ENCODE measurements at regions not wholly inside any gene's neighbourhood (a gene's known extent, or its start where the extent isn't known, plus 50 kb on each side); places are given as distances from the start of the nearest gene placed in this dataset.
"Not testable (repeated sequence)": the region's sequence is repeated elsewhere in the genome, so short reads cannot be mapped to it uniquely, and the experiment has no call there.

- DNase-seq (ENCODE audit: low read depth in 2 of 2, low spot score in 1 of 2): no peak
These were observed 202.1 kb upstream of the MYL2 start for GRCh38 chr12:111122458-111122878.

DNA sequence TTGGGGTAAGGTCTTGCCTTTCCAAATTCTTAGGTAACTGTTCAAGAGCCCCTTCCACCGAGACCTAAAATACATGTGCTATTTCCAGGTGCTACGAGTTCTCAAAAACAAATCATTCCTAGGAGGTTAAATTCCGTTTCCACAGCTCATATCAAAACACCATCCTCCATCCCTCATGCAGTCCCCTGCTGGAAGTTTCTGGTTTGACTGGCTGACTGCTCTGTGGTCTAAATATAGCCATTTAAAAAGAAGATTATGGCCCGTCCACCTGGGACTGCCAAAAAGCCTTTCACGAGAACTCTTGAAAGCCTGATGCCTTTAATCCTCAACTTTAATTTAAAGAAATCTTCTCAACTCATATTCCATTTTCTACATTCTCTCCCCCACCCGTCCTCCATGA, 201.5 kb upstream of the MYL2 start:
- no peak for DNase-seq (ENCODE audit: low read depth in 2 of 2, low spot score in 1 of 2)

- no peak for DNase-seq (ENCODE audit: low read depth in 2 of 2, low spot score in 1 of 2)
These were observed 200.2 kb upstream of the MYL2 start for GRCh38 chr12:111120578-111120977.

DNA sequence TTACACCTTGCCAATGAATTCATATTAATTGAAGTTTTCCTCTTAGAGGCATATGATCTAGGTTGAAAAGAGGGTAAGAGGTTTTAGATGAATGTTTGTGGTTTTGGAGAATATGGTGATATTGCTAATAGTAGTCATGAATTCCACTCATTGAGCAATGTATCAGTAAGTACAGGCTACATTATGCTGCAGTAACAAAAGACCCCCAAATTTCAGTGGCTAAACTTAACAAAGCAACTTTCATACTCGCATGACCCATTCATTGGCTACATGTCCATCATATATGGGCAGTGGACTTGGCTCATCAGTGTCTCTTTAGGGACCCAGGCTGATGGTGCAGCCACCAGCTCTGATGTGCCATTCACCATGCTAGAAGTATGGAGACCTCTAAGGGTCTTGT, 196.6 kb upstream of the MYL2 start:
- DNase-seq (ENCODE audit: low read depth in 2 of 2, low spot score in 1 of 2): no peak

- not testable (repeated sequence) for DNase-seq (ENCODE audit: low read depth in 2 of 2, low spot score in 1 of 2)
These were observed 192.9 kb upstream of the MYL2 start for GRCh38 chr12:111113313-111113712.

DNA sequence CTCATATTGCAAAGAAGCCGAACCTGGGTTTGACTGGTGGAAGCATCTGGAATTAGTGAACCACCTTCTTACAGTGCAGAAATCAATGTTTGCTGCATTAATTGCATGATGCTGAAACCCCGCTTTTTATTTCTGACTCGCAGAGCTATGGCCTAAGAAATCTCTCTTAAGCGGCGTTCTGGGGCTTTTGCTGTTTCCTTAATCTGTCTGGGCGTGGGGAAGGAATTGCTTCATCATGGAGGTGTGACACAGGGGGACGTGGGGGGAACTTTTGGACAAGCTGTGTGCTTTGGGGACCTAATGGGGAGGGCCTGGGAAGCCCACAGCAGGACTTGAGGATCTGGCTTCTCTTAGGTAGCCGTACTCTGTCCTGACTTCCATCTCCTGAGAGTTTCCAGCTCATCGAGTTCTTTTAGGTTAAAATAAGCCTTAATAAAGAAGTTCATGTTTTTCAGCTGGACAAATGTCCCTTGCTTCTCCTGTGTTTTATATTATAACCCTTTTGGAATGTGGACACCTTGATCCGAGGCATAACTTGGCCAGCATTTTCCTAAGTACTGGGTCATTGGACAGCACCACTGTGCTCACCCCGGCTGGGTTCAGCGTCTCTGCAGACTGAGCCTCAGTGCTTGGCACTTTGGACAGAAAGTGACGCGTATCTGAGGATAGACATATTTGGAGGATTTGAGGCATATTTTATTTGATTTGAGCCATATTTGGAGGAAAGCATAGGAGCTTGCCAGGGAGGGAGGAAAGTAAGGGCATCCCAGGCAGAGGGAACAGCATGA, 192.1 kb upstream of the MYL2 start:
- DNase-seq (ENCODE audit: low read depth in 2 of 2, low spot score in 1 of 2): no peak

GRCh38 chr12:111111681-111112080, 191.3 kb upstream of the MYL2 start:
- no peak for DNase-seq (ENCODE audit: low read depth in 2 of 2, low spot score in 1 of 2)

GRCh38 chr12:111110556-111110955, 190.2 kb upstream of the MYL2 start:
- no peak for DNase-seq (ENCODE audit: low read depth in 2 of 2, low spot score in 1 of 2)

GRCh38 chr12:111108726-111109125, 188.3 kb upstream of the MYL2 start:
- DNase-seq (ENCODE audit: low read depth in 2 of 2, low spot score in 1 of 2): no peak

DNA sequence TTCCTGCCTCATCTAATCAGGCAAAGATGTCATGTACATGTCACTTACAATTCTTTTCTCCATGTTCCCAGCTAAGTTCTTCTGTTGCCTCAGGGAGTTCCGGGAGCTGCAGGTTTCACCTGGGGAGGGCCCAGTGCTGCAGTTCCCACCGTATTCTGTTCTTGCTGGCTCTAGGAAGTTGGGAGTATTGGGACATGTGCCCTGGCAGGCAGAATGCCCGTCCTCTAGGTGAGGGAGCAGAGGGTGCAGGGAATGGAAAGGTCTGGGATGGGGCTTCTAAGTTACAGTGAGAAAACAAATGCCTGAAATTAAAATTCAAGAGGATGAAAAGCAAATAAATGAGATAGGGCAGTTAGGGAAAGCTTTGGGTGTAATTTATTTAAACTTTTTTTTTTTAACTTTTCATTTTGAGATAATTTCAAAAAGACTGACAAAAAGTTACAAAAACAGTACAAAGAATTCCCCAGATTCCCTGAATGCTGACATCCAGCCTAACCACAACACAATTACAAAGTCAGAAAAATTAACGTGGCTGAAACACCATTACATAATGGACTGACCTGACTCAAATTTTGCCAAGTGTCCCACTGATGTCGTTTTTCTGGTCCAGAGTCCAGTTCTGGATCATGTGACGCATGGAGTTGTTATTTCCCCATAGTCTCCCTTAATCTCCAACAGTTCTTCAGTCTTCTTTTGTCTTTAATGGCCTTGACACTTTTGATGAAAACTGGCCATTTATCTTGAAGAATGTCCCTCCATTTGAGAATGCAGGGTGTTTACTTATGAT, 187.2 kb upstream of the MYL2 start:
- no peak for DNase-seq (ENCODE audit: low read depth in 2 of 2, low spot score in 1 of 2)

DNA sequence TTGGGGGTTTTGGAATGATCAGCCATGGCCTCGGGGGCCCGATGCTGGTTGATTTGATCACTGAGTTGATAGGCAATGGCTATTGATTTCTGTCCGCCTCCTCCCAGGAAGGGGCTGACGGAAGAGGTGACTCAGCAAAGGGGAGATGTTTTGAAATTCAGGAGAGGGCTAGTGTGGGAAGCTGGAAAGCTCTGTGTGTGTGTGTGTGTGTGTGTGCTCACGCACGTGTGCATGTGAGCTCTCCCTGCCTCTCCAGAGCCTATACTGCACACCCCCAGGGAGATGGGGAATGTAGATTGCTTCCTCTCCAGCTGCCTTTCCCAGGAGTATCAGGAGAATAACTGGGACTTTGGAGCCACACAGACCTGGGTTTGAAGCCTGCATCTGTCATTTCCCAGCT, 184.9 kb upstream of the MYL2 start:
- DNase-seq (ENCODE audit: low read depth in 2 of 2, low spot score in 1 of 2): no peak

DNA sequence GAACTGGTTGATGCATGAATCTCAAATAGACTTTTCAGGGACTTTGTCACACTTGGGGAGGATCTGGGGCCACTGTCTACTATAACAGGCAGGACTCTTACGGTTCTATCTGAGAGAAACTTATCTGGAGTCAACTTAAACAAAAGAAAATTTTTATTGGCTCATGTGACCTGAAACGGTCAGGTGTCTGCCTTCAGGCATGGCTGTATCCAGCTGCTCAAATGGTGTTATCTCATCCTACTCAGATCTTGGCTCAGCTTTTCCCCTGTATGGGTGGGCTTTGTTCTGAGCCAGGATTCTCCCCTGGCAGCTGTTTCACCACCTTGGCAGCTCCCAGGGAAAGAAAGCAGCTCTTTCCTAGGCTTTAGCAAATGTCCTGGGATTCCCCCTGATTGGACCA, 183.2 kb upstream of the MYL2 start:
- DNase-seq (ENCODE audit: low read depth in 2 of 2, low spot score in 1 of 2): no peak

GRCh38 chr12:111102102-111102739, 181.8 kb upstream of the MYL2 start:
- DNase-seq (ENCODE audit: low read depth in 2 of 2, low spot score in 1 of 2): no peak

- DNase-seq (ENCODE audit: low read depth in 2 of 2, low spot score in 1 of 2): no peak
These were observed 180.6 kb upstream of the MYL2 start for GRCh38 chr12:111101003-111101402.

DNA sequence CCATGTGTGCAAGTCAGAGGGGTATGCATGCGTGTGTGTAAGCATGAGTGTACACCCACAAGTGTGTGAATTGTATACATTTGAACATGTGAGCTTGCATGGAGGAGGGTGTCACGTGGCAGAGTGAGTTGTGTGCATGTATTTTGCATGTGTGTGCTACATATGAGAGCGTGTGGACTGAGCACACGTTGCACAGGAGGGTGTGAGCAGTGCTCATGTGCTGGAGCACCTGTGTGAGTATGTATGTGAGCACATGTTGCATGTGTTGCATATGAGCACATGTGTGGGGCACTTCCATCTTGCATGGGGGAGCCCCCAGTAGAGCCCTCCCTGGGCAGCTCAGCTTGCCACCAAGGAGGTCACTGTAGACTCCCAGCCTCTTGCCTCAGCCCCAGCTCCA, 180.2 kb upstream of the MYL2 start:
- DNase-seq (ENCODE audit: low read depth in 2 of 2, low spot score in 1 of 2): no peak

DNA sequence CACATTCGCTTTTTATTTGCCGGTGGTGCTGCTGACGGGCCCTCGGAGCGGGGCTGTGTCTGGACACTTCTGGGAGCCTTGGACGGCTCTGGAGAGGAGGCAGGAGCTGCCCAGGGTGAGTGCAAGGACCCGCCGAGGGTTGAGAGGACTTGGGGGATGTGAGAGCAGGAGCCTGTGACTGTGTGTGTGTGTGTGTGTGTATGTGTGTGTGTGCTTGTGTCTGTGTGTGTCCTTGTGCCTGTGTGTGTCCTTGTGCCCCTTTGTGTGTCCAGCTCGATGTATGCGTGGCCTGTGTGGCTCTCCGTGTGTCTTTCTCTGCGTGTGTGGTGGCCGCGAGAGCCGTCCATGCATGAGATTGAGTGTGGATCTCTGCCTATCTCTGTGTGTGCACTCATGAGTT, 179.6 kb upstream of the MYL2 start:
- DNase-seq (ENCODE audit: low read depth in 2 of 2, low spot score in 1 of 2): no peak

- DNase-seq (ENCODE audit: low read depth in 2 of 2, low spot score in 1 of 2): no peak
These were observed 178.8 kb upstream of the MYL2 start for GRCh38 chr12:111099186-111099585.

DNA sequence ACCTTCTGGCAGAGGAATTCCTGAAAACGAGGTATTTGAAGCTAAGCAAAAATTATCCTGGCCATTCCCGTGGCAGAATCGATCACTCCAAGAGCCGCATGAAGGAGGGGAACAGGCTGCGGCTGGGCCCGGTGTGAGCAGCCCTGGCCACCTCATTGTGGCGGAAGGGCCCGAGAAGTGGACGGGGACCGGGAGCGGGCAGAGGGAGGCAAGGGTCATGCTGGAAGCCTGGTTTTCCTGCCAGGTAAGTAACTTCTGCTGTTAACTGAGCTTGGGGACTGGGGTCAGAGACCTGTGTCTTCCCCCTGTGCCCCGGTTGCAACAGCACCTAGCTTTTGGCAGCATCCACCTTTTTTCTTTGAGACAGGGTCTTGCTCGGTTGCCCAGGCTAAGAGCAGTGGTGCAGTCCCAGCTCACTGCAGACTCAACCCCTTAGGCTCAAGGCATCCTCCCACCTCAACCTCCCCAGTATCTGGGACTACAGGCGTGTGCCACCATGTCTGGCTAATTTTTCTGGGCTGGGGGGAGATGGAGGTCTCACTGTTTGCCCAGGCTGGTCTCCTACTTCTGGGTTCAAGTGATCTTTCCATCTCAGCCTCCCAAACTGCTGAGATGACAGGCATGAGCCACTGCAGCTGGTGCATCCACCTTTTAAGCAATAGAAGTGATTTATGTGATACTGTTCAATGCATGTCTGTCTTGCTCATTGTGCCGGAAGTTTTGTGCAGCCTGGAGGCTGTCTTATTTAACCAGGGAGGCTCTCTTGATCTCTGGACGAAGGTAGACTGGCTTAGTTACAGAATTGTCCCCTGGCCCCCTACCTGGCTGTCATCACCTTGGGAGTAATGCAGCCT, 174.0 kb upstream of the MYL2 start:
- no peak for DNase-seq (ENCODE audit: low read depth in 2 of 2, low spot score in 1 of 2)

GRCh38 chr12:111093428-111094142, 173.2 kb upstream of the MYL2 start:
- DNase-seq (ENCODE audit: low read depth in 2 of 2, low spot score in 1 of 2): no peak

GRCh38 chr12:111091051-111091450, 170.7 kb upstream of the MYL2 start:
- DNase-seq (ENCODE audit: low read depth in 2 of 2, low spot score in 1 of 2): no peak

DNA sequence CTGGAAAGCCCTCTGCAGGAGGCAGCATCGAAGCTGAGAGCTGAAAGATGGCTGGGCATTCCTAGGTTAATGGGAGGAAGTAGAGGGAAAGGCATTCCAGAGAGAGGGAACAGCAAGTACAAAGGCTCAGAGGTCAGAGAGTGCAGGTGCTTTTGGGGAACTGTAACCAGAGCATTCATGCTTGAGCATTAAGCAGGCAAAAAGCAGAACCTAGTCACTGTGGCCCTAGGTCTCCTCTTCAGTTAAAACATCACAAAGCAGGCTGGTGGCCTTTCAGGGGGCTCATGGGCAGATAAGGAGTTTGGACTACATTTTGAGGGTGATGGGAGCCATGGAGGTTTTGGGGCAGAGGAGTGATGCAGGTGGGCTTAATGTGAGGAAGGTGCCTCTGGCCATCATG, 169.2 kb upstream of the MYL2 start:
- DNase-seq (ENCODE audit: low read depth in 2 of 2, low spot score in 1 of 2): no peak

Measured in stimulated activated CD8-positive, alpha-beta memory T cell treated with anti-CD3 and anti-CD28 coated beads, Interleukin-4, amount 100 ng/mL, for 1 hour (primary cell).